ENCODE measurements at regions not wholly inside any gene's neighbourhood (a gene's known extent, or its start where the extent isn't known, plus 50 kb on each side); places are given as distances from the start of the nearest gene placed in this dataset.

- TF ChIP-seq CTCF (IDR thresholded peaks at IDR 0.05): no peak
- no peak for TF ChIP-seq POLR2A (IDR thresholded peaks at IDR 0.05)
Observed at GRCh38 chr4:114361249-114361648, 237.4 kb upstream of the UGT8 start.

Data from testis (tissue), 2 donors.